ENCODE measurements at regions not wholly inside any gene's neighbourhood (a gene's known extent, or its start where the extent isn't known, plus 50 kb on each side); places are given as distances from the start of the nearest gene placed in this dataset.
A peak's percentile ranks its signal among the peaks of the same experiment; 100 is the strongest.
"Not testable (repeated sequence)": the region's sequence is repeated elsewhere in the genome, so short reads cannot be mapped to it uniquely, and the experiment has no call there.

DNA sequence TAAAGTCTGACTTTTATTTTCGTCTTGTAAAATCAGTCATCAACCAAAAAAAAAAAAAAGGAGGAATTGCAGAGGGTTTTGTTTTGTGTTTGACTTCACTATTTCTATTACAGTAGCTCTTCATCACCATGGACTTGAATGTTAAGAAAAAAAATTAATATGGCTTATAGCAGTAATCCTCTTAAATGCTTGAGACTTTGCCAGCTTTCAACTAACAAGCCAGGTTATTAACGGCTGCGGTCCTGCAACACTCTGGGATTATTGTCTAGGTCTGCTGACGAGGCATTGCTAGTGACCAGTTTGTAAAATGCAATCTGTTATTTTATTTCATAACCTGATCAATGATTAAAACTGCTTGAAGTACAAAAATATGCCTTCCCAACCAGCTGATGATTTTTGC is 647.2 kb upstream of the KLHL1 start:
- no peak for DNase-seq

DNA sequence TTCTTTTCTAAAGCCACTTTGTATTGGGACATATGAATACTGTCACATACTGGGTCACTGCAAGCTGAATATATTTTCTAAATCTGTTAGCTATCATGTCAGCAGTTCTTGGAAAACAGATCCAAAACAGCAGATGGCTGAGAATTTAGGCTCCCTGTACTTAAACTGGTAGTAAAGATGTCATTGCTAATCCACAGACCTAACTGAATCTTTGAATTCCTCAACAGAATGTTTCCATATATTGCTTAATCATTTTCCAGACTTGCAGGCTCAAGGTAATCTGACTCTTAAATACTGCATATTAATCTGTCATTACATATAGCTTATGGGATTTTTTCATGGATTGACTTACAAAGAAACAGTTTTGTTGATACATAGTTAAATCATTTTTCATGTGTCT is 639.0 kb upstream of the KLHL1 start:
- DNase-seq = no peak

DNA sequence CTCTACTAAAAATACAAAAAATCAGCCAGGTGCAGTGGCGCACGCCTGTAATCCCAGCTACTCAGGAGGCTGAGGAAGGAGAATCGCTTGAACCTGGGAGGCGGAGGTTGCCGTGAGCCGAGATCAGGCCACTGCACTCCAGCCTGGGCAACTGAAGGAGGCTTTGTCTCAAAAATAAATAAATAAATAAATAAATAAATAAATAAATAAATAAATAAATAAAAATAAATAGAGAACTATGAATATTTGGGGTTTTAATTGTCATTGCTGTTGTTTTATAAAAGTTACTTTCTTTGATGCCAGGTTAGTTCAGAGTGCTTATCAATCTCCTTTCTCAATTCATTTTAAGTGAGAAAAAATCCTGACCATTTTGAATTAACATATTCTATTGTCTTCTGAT is 638.2 kb upstream of the KLHL1 start:
- not testable (repeated sequence) for DNase-seq

DNA sequence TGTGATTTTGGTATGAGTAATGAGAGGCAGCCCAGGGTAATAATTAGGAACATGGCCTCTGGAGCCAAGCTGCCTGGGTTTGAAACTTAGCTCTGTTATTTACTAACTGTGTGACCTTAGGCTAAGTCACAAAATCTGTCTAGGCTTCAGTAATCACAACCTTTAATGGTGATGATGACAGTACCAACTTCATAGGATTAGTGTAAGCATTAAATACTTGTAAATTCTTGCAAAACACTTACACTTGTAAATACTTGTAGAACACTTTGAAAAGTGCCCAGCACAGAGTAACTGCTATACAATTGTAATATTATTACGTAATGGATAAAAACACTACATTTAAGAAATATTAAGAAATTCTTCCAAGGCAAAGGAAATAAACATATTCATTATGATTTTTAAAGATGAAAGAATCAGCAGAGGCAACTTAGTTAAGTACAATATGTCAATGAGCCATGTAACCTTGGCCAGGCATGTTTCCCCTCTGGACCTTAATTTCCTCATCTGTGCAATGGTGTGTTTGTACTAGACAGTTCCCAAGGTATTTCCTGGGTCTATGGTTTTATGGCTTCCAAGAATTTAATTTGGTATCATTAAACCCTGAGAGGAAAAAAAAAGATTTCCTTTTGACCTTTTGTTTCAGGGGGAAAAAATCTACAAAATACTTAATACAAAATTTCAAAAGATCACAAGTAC is 628.5 kb upstream of the KLHL1 start:
- DNase-seq = no peak

DNA sequence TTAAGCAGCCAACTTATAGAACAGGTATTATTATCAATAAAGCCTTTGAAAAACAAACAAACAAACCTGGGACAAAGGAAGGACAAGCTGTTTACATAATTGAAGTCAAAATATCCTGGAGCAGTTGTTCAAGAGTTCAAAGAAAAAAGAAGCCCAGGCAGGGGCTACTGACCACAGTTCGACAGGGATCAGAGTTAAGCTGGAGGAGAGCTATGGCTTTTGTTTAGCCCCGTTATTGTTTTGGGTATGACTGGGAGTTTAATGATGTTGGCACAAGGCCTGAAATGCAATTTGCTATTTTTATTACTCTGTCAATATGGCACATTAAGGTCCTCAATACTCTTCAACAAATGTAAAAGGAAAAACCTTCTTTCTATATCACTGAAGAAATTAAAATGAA is 624.4 kb upstream of the KLHL1 start:
- no peak for DNase-seq

DNA sequence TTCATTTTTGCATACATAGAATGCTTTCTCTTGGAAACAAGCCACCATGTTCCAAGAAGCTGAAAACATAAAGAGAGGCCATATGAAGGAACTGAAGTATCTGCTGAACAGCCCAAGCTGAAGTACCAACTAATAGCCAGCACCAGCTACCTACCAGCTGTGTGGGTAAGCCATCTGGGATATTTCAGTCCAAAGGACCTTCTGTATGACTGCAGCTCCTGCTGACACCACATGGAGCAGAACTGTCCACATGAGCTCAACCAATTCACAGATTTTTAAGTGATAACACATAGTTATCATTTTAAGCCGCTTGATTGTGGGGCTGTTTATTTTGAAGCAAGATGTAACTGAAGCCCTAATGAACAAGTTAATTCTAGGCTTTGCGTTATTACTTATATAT is 621.1 kb upstream of the KLHL1 start:
- DNase-seq = no peak

DNA sequence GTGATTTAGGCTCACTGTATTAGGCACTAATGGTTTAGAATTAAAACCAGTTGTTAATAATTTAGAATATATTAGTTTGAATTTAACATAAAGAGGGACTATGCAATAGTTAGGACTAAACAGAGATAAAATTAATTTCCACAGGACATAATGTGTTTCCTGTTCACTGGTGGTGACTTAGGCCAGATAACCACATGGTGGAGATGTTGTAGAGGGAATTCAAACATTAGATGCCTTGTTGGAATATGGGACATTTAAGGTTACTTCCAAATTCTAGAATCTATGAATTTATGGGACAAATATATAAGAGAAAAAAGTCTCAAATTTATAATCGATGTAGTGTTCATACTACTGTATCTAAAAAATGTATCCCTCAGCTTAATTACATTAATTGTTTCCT is 615.5 kb upstream of the KLHL1 start:
- no peak for DNase-seq

DNA sequence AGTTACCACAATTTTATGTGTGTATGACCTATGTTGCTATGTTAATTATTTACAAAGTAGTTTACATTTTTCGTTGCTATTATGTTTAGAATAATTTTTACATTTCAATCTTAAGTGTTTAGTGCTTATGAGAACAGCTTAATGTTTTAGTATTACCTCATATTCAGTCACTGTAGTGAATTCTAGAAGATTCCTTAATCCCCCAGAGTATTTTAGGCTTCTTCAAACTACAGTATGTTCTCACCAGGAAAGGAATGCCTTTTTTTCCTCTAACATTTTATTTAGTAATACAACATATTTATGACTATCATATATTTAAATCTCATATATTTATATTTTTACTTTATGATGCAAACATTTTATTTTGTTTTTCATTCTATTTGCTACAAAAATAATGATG is 612.1 kb upstream of the KLHL1 start:
- DNase-seq = no peak

DNA sequence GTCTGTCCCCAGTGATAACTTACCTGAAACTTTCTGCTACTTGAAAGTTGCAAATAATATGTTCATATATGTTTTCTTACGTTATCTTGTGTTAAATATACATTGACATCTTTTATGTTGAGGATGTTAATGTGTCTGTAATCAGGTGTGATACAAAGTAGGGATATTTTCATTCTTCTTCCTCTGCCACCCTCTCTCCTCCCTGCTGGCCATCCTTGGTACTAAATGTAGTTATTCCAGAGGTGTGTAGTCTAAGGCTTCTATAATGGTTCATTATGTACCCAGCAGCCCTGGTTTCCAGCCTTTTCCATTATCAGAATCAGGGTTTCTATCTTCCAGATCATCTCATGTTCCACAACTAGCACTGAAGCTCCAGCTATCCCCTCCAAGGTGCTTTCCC is 606.7 kb upstream of the KLHL1 start:
- DNase-seq = no peak

DNA sequence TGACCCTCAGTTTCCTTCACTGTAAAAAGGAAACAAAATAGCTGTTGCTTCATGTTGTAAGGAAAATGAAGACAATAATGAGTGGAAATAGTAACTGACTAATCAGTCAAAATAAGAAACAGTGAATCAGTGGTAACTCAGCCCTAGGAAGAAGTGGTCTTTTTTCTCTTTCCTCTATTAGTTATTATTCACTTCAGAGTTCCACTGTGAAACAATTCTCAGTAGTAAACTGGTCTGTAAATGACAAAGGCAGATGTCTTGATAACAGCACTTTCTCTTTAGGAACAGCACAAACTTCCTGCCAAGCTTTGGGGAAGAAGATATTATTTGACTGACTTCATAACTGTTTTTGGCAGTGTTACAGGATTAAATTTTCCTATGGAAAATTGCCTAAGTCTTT is 600.5 kb upstream of the KLHL1 start:
- no peak for DNase-seq

DNA sequence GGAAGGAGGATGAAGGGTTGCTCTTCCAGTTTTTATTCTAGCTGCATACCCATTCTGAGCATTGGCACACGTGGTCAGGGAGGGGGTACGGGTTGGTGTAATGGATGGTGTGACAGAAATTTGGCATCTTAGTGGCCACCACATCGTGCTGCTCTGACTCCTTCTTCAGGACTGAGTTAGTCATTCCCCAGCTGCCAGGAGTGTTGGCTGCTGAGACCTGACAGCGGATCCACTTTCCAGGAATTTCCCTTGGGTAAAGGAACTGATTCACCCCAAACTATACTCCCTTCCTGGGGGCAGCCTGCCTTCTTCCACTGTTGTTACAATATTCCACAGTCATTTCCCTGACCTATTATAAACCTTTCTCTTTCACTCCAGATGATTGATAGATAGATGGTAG is 595.5 kb upstream of the KLHL1 start:
- DNase-seq = no peak

DNA sequence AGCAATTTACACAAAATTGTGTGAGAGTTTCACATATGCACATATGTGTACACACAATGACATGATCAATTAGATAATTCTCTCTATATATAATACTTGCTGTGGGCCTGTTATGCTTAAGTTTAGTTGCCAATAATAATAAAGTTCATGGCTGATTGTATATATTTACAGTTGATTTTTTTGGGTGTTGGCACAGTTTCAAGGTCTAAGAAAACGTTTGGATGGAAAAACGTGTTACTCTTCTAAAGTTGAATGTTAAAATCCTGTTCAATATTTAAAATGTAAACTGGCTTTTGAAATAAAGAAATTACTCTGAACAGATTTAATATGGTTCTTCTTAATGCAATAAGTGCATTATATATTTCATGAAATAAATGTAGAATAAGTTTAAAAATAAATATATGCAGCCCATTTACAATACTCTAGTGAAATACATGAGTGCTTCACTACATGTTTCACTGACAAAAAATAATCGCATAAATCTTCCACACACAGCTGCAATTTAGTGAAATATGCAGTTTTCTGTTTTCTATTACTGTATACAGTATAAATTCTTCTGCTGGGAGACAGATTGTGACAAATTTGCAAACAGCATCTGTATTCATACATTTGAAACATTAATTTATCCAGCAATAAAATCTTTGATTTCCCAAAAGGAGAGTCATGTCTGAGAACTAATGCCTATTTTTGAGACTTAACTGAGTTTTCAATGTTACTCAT is 586.9 kb upstream of the KLHL1 start:
- DNase-seq = no peak

DNA sequence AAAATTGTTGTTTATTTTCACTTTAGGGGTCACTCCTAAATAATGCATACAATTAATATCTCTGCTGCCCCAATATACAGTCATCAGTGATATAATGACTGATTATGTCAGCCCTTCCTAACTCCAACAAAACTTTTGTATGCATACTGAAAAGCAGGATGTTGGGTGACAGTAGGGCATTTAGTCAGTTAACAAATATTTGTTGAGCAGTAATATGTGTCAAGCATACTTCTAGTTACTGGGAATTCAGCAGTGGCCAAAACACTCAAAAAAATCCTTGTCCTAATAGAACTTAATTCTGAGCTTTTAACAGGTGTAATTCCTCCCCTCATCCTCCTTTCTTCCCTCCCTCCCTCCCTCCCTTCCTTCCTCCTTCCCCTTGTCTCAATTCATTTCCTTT is 560.7 kb upstream of the KLHL1 start:
- DNase-seq = no peak

DNA sequence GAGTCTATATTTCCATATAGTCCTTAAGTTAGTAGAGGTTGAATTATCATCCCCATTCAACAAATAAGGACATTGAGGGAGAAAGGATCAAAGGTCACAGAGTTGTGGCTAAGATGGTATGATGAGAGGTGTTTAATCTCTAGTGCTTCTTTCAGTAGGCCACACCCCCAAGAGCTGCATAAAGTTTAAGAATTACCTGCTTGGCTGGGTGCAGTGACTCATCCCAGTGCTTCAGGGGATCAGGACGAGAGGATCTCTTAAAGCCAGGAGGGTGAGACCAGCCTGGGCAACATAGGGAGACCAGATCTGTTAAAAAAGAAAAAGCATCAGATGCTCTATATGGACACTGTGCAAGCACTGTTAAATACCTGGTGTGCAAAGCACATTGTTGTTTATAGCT is 560.0 kb upstream of the KLHL1 start:
- DNase-seq = no peak

DNA sequence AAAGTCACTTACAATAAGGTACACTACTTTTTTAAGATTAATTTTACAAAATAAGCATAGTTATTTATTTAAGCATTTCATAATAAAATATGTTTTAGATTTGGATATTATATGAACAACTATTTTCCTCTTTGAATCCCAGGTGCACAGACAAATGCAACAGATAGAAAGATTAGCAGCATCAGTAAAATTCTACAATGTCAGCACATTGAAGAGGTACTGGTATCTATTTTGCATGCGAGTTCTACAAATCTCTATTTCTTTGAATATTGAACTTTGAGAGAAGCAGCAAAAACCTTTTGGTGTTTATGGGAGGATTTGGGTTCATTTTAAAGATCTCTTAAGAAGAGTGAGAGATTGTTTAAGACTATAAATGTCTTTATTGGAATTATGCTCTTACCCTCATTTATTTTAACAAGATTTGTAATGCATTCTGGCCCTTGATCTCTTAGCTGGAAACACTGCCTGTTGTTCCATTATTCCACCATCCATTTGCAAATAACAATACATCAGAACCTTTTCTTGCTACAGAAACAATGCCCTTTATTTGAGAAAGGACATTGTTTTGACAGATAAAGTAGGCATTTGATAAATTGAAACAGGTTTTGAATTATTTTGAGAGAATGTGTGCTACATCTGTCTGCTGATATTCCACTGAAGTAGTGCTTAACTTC is 558.8 kb upstream of the KLHL1 start:
- no peak for DNase-seq

DNA sequence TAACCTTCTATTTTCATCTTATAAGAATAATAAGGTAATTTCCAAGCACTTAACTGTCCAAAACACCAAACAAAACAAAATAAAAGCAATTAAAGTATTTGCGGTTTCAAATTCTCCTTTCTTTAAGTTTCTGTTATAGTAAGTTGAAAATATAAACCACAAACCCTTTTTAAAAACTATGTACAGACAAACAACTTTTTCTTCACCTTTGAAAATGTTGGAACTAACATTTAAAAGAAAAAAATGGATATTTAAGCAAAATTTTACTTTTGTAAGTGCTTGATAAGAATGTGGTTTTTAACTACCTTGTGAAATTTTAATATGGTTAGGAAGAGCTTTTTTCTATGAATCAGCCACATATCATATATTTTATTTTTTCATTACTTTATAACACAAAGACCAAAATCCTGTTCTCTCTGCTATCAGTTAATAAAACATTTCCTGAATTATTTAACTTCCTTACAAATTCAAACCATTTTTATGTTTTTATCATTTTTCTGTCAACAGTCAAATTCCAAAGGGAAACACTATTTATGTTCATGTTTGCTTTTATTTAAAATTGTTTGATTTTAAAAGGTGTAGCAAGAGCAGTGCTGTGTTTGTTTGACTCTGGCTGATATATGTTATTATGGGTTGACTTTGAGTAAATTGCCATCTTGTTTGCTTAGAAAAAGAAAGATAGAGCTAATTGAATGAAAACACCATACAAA is 554.1 kb upstream of the KLHL1 start:
- DNase-seq = no peak

DNA sequence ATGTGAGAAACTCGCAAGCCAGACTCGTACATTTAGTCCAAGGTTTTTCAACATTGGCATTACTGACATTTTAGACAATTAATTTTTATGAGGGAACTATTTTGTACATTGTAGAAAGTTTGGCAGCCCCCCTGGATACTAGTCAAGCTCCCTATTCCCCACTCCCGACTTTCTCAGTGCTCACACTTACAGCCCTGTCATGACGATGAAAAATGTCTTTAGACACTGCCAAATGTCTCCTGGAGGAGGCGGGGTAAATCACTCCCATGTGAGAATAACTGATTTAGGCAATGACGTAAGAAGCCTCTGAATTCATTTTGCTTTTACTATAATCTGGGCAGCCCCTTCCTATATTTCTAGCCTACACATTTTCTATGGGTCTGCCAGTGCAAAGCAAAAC is 535.8 kb upstream of the KLHL1 start:
- no peak for DNase-seq

DNA sequence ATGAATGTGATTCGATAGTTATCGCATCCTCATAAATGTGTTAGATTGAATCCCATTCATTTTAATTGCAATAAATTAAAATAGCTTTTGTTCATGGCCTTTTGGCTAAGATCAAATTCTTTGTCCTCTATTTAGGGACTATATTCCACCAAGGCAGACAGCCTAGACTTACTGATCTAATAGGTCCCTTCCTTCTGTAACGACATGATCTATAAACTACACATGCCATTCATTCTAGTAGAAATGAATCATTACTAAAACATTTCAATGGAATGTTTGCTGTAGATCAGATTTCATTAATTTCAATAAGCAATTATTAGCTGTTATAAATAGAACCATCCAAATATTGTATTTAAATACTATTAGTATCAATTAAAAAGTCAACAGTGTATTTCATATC is 526.6 kb upstream of the KLHL1 start:
- no peak for DNase-seq

DNA sequence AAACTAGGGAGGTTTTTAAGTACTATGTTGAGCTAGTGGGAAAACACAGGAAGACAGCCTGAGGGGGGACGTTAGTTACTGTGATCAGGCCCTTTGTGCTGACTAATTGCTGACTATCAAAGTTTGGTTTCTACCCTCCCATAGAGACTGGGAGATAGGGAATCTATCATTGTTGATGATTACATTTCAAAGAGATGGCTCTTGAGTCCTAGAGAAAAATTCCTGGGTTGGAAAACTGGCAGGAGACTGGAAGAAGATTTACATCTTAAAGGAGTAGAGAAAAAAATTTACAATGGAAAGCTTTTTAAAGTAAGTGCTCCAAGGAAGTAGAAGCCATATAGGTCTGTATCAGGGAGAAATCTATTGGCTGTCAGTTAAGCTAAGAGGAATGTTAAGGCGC is 522.0 kb upstream of the KLHL1 start:
- DNase-seq = no peak

DNA sequence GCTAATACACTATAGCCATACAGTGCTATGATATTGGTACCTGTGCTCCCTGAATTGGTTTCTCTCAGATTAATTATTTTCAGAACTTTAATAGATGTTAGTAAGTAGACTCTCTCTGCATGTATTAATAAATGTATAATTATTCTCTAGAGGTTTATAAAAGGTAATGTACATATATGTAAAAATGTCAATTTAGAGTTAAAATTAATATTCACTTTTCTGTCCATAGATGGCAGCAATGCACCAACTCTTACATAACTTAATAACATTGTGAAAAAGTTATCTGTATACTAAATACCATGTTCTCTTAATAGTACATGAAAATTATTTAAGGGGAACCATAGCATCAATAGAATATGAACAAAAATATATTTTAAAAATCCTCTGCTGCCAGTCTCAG is 515.0 kb upstream of the KLHL1 start:
- DNase-seq = peak; percentile 4 to 53 (median 43)

DNA sequence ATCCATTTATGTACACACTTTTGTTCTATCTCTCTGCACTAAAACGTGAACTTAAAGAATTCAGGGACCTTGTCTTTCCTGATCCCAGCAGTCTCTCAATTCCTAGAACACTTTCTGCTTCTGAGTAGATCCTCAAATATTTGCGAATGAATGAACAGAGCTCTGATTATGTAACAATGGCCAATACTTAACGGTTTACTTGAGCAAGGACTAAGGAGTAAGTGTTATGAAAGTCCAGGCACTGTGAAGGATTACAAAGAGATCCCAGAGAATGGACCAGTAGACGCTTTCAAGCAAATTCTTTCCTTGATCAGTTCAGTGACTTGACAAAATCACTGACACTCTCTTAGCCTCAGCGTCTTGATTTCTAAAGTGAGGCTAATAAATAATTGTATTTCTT is 514.5 kb upstream of the KLHL1 start:
- DNase-seq = no peak

DNA sequence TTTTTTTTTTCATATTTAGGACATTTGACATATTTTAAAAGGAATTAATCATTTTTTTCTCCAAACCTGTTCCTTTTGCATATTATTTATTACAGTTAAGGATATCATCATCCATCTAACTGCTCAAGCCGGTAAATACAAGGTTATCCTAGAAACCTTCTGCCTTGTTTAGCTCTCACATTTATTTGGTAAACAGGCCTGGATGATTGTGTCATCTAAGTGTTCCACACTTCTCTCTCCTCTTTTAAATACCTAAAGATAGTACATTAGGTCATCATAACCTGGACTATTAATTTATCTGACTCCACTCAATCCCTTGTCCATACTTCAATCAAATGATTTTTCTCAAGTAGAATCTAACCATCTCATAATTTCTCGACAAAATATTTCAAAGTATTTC is 511.7 kb upstream of the KLHL1 start:
- DNase-seq = no peak

DNA sequence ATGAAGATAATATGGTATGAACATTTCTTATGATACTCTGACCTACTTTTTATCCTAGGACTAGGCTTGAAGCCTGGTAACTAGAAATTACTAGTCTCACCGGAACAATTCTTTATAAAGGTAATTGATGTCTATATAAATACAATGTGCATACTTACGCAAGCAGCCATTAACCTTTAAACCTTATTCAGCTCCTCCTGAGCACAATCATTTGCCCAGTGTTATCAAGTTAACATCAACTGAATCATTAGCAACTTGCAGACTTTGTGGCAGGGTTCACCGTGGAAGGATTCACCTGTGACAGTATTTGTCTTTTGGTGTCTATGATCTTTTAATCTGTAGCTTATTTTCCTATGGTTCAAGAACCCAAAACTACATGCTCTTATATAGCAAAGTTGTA is 508.6 kb upstream of the KLHL1 start:
- DNase-seq = no peak

DNA sequence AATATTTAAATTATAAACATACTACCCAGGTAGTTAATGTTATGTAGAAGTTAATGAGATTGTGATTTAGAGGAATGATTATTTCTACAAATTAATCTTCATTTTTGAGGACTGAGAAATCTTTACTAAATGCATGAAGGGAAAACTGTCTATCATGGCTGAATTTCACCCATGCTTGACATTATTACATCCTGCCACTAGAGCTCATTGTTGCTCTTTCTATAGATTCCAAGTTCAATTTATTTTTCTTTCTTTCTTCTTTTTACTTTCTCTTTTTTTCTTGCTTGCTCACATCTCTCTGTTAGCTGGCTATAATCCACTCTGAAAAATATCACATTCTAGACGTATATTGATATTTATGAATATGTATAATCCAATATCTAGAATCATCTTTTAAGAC is 505.0 kb upstream of the KLHL1 start:
- no peak for DNase-seq

Measured in suppressor macrophage treated with lipopolysaccharide for 1 hour (primary cell).